K562 (cell line): ENCODE measurements at regions not wholly inside any gene's neighbourhood (a gene's known extent, or its start where the extent isn't known, plus 50 kb on each side); places are given as distances from the start of the nearest gene placed in this dataset.

Source experiments
- CHD4 ChIP-seq: fragments of 200-600 bp; sonication (generic); IDR thresholded peaks from 3 replicates; pipeline ENCODE4 v1.6.1; 2012; ENCODE audit warnings: low read depth, mild to moderate bottlenecking, mixed read lengths, low read length, inconsistent platforms; ENCODE audit not compliant: insufficient read depth, insufficient replicate concordance, poor library complexity, severe bottlenecking
- DACH1 ChIP-seq: fragments of 450-650 bp; IDR thresholded peaks from 2 replicates; pipeline ENCODE4 v1.6.1; 2018; ENCODE audit not compliant: partially characterized antibody
- FOXJ3 ChIP-seq: sonication (generic); formaldehyde crosslinking; IDR thresholded peaks from 2 replicates; pipeline ENCODE4 v1.4.0; 2020; ENCODE audit warnings: mild to moderate bottlenecking, missing genetic modification reagents
- GMEB1 ChIP-seq: fragments of 250-450 bp; sonication (Bioruptor Pico); IDR thresholded peaks from 2 replicates; pipeline ENCODE4 v1.4.0; 2020; ENCODE audit warnings: mild to moderate bottlenecking
- HNRNPLL ChIP-seq: fragments of 200-400 bp; formaldehyde crosslinking; IDR thresholded peaks from 2 replicates; pipeline ENCODE4 v1.6.1; 2017; ENCODE audit warnings: low read length, low read depth, mild to moderate bottlenecking; ENCODE audit not compliant: poor library complexity, severe bottlenecking
- MBD2 ChIP-seq: sonication (generic); IDR thresholded peaks from 2 replicates; pipeline ENCODE4 v1.6.1; 2016; ENCODE audit warnings: low read depth, borderline replicate concordance
- MEF2D ChIP-seq: conservative IDR thresholded peaks from 2 replicates; pipeline ENCODE4 v1.6.1; 2016; ENCODE audit warnings: low read depth, missing genetic modification characterization, missing compliant biosample characterization
- MYC ChIP-seq, 2 experiments: fragments of 250-450 bp in 1 of 2; sonication (Bioruptor Pico) in 1 of 2; IDR thresholded peaks; 2 replicates each; pipeline versions ENCODE4 v1.5.1 to v1.6.1; 2012 to 2021; ENCODE audit warnings: low read depth in 2 of 2, borderline replicate concordance in 1 of 2, improper control_type of control experiment in 1 of 2, low read length in 1 of 2, mild to moderate bottlenecking in 1 of 2, moderate library complexity in 1 of 2
- PCBP1 ChIP-seq: fragments of 200-400 bp; formaldehyde crosslinking; IDR thresholded peaks from 2 replicates; pipeline ENCODE4 v1.6.1; 2018; ENCODE audit warnings: mild to moderate bottlenecking, low read depth, low read length; ENCODE audit not compliant: poor library complexity, severe bottlenecking
- RCOR1 ChIP-seq, 2 experiments: IDR thresholded peaks; 2 replicates each; pipeline ENCODE4 v1.6.1; 2012; ENCODE audit warnings: low read depth in 2 of 2, low read length in 2 of 2, borderline replicate concordance in 1 of 2, improper control_type of control experiment in 1 of 2
- TRIM25 ChIP-seq: fragments of 450-650 bp; IDR thresholded peaks from 2 replicates; pipeline ENCODE4 v1.7.0; 2016; ENCODE audit warnings: borderline replicate concordance
- TSC22D4 ChIP-seq: fragments of 450-650 bp; IDR thresholded peaks from 2 replicates; pipeline ENCODE4 v1.6.1; 2016; ENCODE audit warnings: missing genetic modification characterization, missing biosample characterization, control low read depth
- UBTF ChIP-seq, 2 experiments: IDR thresholded peaks; 2 replicates each; pipeline ENCODE4 v1.6.1; 2012; ENCODE audit warnings: improper control_type of control experiment in 2 of 2, low read depth in 2 of 2, low read length in 2 of 2, borderline replicate concordance in 1 of 2
- ZBTB26 ChIP-seq: fragments of 450-650 bp; formaldehyde crosslinking; IDR thresholded peaks from 2 replicates; pipeline ENCODE4 v1.4.0; 2022; ENCODE audit warnings: missing genetic modification characterization
- TF ChIP-seq, protein P1 (sequence below): fragments of 450-650 bp; formaldehyde crosslinking; conservative IDR thresholded peaks from 2 replicates; pipeline ENCODE4 v1.4.0; 2022; ENCODE audit warnings: mild to moderate bottlenecking, missing genetic modification characterization
- TF ChIP-seq, protein P2 (sequence below): sonication (generic); IDR thresholded peaks from 2 replicates; pipeline ENCODE4 v1.6.1; 2016

GRCh38 chr11:10930972-10931760 lies 73.3 kb upstream of the ZBED5 start (continued):
- no peak for TF ChIP-seq PCBP1
- no peak for TF ChIP-seq FOXJ3 (CRISPR knock-in tag)
- no peak for TF ChIP-seq GMEB1 (CRISPR knock-in tag)
- TF ChIP-seq TSC22D4: no peak
- no peak for TF ChIP-seq CHD4
- TF ChIP-seq MBD2: no peak
- TF ChIP-seq, protein P1, sequence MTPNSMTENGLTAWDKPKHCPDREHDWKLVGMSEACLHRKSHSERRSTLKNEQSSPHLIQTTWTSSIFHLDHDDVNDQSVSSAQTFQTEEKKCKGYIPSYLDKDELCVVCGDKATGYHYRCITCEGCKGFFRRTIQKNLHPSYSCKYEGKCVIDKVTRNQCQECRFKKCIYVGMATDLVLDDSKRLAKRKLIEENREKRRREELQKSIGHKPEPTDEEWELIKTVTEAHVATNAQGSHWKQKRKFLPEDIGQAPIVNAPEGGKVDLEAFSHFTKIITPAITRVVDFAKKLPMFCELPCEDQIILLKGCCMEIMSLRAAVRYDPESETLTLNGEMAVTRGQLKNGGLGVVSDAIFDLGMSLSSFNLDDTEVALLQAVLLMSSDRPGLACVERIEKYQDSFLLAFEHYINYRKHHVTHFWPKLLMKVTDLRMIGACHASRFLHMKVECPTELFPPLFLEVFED (CRISPR knock-in tag): no peak
- TF ChIP-seq MYC (IDR thresholded peaks at IDR 0.05; ENCODE audit: low read depth, low read length): no peak
- no peak for TF ChIP-seq MYC (CRISPR knock-in tag; IDR thresholded peaks at IDR 0.05; ENCODE audit: borderline replicate concordance, low read depth)
- no peak for TF ChIP-seq RCOR1 (IDR thresholded peaks at IDR 0.05; ENCODE audit: borderline replicate concordance in 1 of 2, low read depth in 2 of 2, low read length in 2 of 2)
- no peak for TF ChIP-seq ZBTB26 (CRISPR knock-in tag)
- peak in 1 of 2 experiments; percentile 31; a peak in 1 of 4 replicates for TF ChIP-seq UBTF (IDR thresholded peaks at IDR 0.05; ENCODE audit: borderline replicate concordance in 1 of 2, low read depth in 2 of 2, low read length in 2 of 2)
- no peak for TF ChIP-seq HNRNPLL
- no peak for TF ChIP-seq TRIM25
- TF ChIP-seq, protein P2, sequence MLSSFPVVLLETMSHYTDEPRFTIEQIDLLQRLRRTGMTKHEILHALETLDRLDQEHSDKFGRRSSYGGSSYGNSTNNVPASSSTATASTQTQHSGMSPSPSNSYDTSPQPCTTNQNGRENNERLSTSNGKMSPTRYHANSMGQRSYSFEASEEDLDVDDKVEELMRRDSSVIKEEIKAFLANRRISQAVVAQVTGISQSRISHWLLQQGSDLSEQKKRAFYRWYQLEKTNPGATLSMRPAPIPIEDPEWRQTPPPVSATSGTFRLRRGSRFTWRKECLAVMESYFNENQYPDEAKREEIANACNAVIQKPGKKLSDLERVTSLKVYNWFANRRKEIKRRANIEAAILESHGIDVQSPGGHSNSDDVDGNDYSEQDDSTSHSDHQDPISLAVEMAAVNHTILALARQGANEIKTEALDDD: no peak
- no peak for TF ChIP-seq DACH1
- TF ChIP-seq MEF2D (tag): no peak
